Transverse colon (tissue), 4 donors: ENCODE measurements at regions not wholly inside any gene's neighbourhood (a gene's known extent, or its start where the extent isn't known, plus 50 kb on each side); places are given as distances from the start of the nearest gene placed in this dataset.
A peak's percentile ranks its signal among the peaks of the same experiment; 100 is the strongest.

Experiments used
- DNase-seq: peaks from one replicate; pipeline ENCODE4 v3.0.0-alpha.2; 2019
- H3K27ac ChIP-seq, 4 donors: fragments of 200-600 bp; sonication (generic); 2 replicates each; pipeline ENCODE4 v1.5.1; 2016 to 2018; ENCODE audit warnings: inconsistent platforms in 4 of 4
- H3K27me3 ChIP-seq: fragments of 200-600 bp; sonication (generic); 2 replicates; pipeline ENCODE4 v1.5.1; 2017; ENCODE audit warnings: inconsistent platforms
- H3K36me3 ChIP-seq, 4 donors: fragments of 200-600 bp; sonication (generic); 2 replicates each; pipeline ENCODE4 v1.5.1; 2017 to 2019; ENCODE audit warnings: inconsistent platforms in 4 of 4
- H3K4me1 ChIP-seq, 4 donors: fragments of 200-600 bp; sonication (generic); 2 replicates each; pipeline ENCODE4 v1.5.1; 2017 to 2020; ENCODE audit warnings: inconsistent platforms in 4 of 4
- H3K4me3 ChIP-seq, 4 donors: fragments of 200-600 bp; sonication (generic); 1 replicate in 1 of 4; 2 replicates in 3 of 4; pipeline versions ENCODE4 v1.5.1 to v1.6.1; 2017 to 2019; ENCODE audit warnings: inconsistent platforms in 4 of 4
- H3K9me3 ChIP-seq, 2 donors: fragments of 200-600 bp; sonication (generic); 2 replicates each; pipeline ENCODE4 v1.5.1; 2017 to 2019; ENCODE audit warnings: inconsistent platforms in 2 of 2
- EP300 ChIP-seq: sonication (generic); formaldehyde crosslinking; IDR thresholded peaks from one replicate; pipeline ENCODE4 v1.6.1; 2017; ENCODE audit warnings: antibody characterized with exemption, low read depth
- POLR2A ChIP-seq: fragments of 450-650 bp; IDR thresholded peaks from one replicate; pipeline ENCODE4 v1.6.1; 2016; ENCODE audit warnings: antibody characterized with exemption, mild to moderate bottlenecking, moderate library complexity
- POLR2AphosphoS5 ChIP-seq, 3 donors: sonication (generic); formaldehyde crosslinking; IDR thresholded peaks; one replicate each; pipeline ENCODE4 v1.6.1; 2016; ENCODE audit warnings: antibody characterized with exemption in 3 of 3
- WGBS, 2 donors: methylation state at CpG; one replicate each; pipeline ENCODE4 v1.1.5; 2018; ENCODE audit warnings: low coverage in 1 of 2; 5-methylcytosine and 5-hydroxymethylcytosine counted together
- in situ Hi-C, 4 donors: fragments of 200-750 bp; cut with MboI; loops; one replicate each; pipeline versions ENCODE4 v1.15.0 to v1.15.1; 2017; ENCODE audit warnings: low sequenced_read_pairs in 3 of 4, low pct_ligation_motif_present in 1 of 4, low pct_unique_long_range_greater_than_20kb in 1 of 4
- intact Hi-C: fragments of 100-400 bp; cut with DNase I; formaldehyde crosslinking; loops from one replicate; pipeline ENCODE4 v1.15.1; 2023; ENCODE audit warnings: low total_unique reads
- TF ChIP-seq, protein P1 (sequence below), 5 experiments: fragments of 200-600 bp in 3 of 5; fragments of 450-650 bp in 2 of 5; sonication (generic) in 3 of 5; IDR thresholded peaks; 1 replicate in 2 of 5; 2 replicates in 3 of 5; pipeline ENCODE4 v1.5.1; 2016 to 2017; ENCODE audit warnings: antibody characterized with exemption in 5 of 5, inconsistent platforms in 3 of 5, mild to moderate bottlenecking in 2 of 5, moderate library complexity in 1 of 5

DNA sequence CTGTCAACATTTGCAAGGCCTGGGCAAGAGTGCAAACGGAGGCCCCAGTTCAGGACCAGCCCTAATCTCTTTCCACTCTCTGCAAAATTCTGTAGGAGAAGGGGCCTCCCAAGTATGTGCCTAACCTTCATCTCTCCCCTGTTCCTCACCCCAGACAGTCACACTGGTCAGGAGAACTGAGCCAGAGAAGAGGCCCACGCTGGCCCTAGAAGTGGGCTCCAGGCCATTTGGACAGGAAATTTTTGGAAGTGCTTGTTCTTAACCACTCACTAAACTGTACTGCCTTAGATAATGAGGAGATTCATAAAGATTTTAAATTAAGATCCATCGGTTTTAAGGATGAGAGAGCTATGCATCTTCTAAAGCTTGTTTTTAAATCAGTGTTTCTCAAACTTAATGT is 129.7 kb upstream of the ADGRL2 start:
- Histone ChIP-seq H3K9me3 (no peaks in the 10 kb centered on the region), H3K27ac (no peak overlapping the region), H3K36me3 (no peaks in the 10 kb centered on the region), H3K4me3 (no peak overlapping the region), H3K4me1 (peaks cover 0 to 4% (median 0%) of the 10 kb centered on the region in 4 donors), H3K27me3 (no peaks in the 10 kb centered on the region)
- in situ Hi-C loops (no loop called here), intact Hi-C loops (no loop called here)
- TF ChIP-seq POLR2A = no peak
- DNase-seq = no peak
- 71 to 78% methylated on average over 1 to 3 of the region's 3 CpGs for WGBS, 2 donors

DNA sequence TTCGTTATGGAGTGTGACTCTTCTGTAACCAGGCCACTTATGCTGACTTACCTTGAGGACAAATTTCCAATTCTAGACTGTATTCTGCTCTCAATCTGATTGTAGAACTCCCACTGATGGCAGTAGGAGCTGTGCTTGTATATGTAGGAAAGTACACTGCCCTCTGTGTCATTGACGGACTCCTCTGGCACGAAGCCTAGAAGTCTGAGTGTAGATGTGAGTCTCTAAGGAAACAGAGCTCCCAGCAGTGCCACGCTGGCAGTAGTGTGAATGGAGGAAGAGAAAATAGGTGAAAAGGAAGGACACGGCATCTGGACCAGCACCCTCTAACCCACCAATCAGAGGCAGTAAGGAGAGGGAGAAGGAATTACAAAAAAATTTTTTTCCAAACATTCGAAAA is 130.4 kb upstream of the ADGRL2 start:
- in situ Hi-C loops = no loop called here
- 32 to 33% methylated on average over 5 to 6 of the region's 6 CpGs for WGBS, 2 donors
- no peaks in the 10 kb centered on the region for H3K9me3 ChIP-seq
- DNase-seq = peak; percentile 56
- intact Hi-C loops = no loop called here
- H3K36me3 ChIP-seq = no peaks in the 10 kb centered on the region
- H3K4me1 ChIP-seq = peaks cover 0 to 4% (median 0%) of the 10 kb centered on the region in 4 donors
- H3K27ac ChIP-seq = no peak overlapping the region
- no peaks in the 10 kb centered on the region for H3K27me3 ChIP-seq
- H3K4me3 ChIP-seq = no peak overlapping the region
- TF ChIP-seq POLR2A (no peak), POLR2AphosphoS5 (IDR thresholded peaks at IDR 0.05) (no peak), EP300 (no peak)
- TF ChIP-seq, protein P1, sequence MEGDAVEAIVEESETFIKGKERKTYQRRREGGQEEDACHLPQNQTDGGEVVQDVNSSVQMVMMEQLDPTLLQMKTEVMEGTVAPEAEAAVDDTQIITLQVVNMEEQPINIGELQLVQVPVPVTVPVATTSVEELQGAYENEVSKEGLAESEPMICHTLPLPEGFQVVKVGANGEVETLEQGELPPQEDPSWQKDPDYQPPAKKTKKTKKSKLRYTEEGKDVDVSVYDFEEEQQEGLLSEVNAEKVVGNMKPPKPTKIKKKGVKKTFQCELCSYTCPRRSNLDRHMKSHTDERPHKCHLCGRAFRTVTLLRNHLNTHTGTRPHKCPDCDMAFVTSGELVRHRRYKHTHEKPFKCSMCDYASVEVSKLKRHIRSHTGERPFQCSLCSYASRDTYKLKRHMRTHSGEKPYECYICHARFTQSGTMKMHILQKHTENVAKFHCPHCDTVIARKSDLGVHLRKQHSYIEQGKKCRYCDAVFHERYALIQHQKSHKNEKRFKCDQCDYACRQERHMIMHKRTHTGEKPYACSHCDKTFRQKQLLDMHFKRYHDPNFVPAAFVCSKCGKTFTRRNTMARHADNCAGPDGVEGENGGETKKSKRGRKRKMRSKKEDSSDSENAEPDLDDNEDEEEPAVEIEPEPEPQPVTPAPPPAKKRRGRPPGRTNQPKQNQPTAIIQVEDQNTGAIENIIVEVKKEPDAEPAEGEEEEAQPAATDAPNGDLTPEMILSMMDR (IDR thresholded peaks at IDR 0.05) = no peak

DNA sequence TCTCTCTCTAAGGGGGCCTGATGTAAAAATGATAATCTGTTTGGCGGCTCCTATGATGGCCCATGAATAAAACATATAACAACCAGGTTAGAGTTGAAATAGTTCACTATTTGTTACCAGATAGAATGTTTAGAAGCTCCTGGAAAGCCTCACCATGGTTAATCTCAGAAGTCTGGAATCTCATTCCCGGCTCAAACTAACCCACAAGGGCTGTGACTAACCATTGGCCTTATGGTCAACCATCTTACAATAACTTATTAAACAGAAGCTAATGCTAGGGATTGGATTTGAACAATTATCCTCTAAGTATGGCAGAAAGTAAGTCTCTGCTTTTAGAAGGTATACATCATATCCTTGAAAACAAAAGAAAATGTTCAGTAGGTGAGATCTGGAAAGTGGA is 134.1 kb upstream of the ADGRL2 start:
- WGBS, 2 donors = 86 to 89% methylated on average over 1 to 2 of the region's 2 CpGs
- H3K9me3 ChIP-seq = no peaks in the 10 kb centered on the region
- H3K27me3 ChIP-seq = no peaks in the 10 kb centered on the region
- H3K27ac ChIP-seq = no peak overlapping the region
- DNase-seq = no peak
- peaks cover 0 to 4% (median 0%) of the 10 kb centered on the region in 4 donors for H3K4me1 ChIP-seq
- in situ Hi-C loops = no loop called here
- TF ChIP-seq, protein P1 (IDR thresholded peaks at IDR 0.05) = no peak
- no peak for TF ChIP-seq EP300
- TF ChIP-seq POLR2AphosphoS5 (IDR thresholded peaks at IDR 0.05) = no peak
- TF ChIP-seq POLR2A = no peak
- H3K4me3 ChIP-seq = no peak overlapping the region
- intact Hi-C loops = no loop called here
- H3K36me3 ChIP-seq = no peaks in the 10 kb centered on the region

DNA sequence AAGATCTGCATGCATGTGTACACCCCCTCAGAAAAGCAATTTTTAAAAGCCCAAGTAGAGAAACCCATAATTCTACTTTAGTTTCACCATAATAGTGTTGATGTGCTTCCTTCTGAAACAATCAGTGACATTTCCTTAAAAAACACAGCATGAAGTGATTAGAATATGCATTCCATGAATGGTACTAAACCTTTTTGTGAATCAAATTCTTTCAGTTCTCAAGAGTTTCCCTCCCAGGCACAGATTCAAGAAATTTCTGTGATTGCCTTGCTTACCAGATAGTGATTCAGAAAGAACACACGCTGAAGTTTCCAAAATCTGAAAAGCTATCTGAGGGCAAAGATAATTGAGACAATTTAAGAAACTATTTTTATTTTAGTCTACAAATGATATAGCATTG is 136.4 kb upstream of the ADGRL2 start:
- no peak overlapping the region for H3K4me3 ChIP-seq
- in situ Hi-C loops (no loop called here), intact Hi-C loops (no loop called here)
- no peaks in the 10 kb centered on the region for H3K36me3 ChIP-seq
- TF ChIP-seq POLR2AphosphoS5 (IDR thresholded peaks at IDR 0.05) (no peak), POLR2A (no peak), EP300 (no peak)
- TF ChIP-seq, protein P1 (IDR thresholded peaks at IDR 0.05) = no peak
- DNase-seq = no peak
- H3K9me3 ChIP-seq = no peaks in the 10 kb centered on the region
- no peaks in the 10 kb centered on the region for H3K27me3 ChIP-seq
- no peak overlapping the region for H3K27ac ChIP-seq
- 64 to 74% methylated on average over 1 of the region's 1 CpG for WGBS, 2 donors
- H3K4me1 ChIP-seq = no peaks in the 10 kb centered on the region

DNA sequence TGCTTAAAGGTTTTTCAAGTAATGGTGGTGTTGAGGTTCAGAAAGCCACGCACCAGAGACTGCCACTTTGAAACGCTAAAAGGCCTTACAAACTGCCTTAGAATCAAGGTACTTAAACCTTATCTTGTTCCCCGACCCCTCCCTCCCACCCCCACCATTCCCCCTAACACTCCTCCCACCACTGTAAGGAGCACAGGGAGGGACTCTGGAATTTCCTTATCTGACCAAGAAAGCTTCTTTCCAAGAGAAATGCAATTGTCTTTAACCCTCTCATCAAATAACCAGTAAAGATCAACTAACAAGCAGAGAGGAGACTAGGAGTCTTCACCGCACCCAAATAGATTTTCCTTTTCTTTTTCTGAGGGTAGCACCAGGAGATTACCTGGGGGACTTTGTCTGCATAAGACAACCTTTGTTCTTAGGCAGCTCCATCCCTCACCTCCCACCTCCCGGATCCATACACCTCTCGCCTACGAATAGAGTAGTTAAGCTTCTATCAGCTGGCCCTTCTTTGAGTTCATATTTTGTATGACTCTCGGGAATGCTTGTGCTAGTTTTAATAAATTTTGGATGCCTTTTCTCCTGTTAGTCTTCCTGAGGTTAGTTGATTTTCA is 137.7 kb upstream of the ADGRL2 start:
- H3K27me3 ChIP-seq = no peaks in the 10 kb centered on the region
- H3K4me1 ChIP-seq = no peaks in the 10 kb centered on the region
- no peak overlapping the region for H3K4me3 ChIP-seq
- no peak for DNase-seq
- intact Hi-C loops = no loop called here
- in situ Hi-C loops = no loop called here
- no peak overlapping the region for H3K27ac ChIP-seq
- TF ChIP-seq EP300 = no peak
- no peak for TF ChIP-seq POLR2AphosphoS5 (IDR thresholded peaks at IDR 0.05)
- no peak for TF ChIP-seq POLR2A
- TF ChIP-seq, protein P1 (IDR thresholded peaks at IDR 0.05) = no peak
- no peaks in the 10 kb centered on the region for H3K9me3 ChIP-seq
- 81 to 86% methylated on average over 7 to 8 of the region's 8 CpGs for WGBS, 2 donors
- H3K36me3 ChIP-seq = no peaks in the 10 kb centered on the region
